ENCODE measurements at regions not wholly inside any gene's neighbourhood (a gene's known extent, or its start where the extent isn't known, plus 50 kb on each side); places are given as distances from the start of the nearest gene placed in this dataset.

- TF ChIP-seq, protein P1, sequence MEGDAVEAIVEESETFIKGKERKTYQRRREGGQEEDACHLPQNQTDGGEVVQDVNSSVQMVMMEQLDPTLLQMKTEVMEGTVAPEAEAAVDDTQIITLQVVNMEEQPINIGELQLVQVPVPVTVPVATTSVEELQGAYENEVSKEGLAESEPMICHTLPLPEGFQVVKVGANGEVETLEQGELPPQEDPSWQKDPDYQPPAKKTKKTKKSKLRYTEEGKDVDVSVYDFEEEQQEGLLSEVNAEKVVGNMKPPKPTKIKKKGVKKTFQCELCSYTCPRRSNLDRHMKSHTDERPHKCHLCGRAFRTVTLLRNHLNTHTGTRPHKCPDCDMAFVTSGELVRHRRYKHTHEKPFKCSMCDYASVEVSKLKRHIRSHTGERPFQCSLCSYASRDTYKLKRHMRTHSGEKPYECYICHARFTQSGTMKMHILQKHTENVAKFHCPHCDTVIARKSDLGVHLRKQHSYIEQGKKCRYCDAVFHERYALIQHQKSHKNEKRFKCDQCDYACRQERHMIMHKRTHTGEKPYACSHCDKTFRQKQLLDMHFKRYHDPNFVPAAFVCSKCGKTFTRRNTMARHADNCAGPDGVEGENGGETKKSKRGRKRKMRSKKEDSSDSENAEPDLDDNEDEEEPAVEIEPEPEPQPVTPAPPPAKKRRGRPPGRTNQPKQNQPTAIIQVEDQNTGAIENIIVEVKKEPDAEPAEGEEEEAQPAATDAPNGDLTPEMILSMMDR (IDR thresholded peaks at IDR 0.05; ENCODE audit: control insufficient read depth, insufficient read depth, low read depth, low read length, missing control alignments), result no peak
- DNase-seq (ENCODE audit: low read depth), result no peak
- no peak overlapping the region for H3K4me3 ChIP-seq (ENCODE audit: control insufficient read depth, low read depth, low read length)
These were observed 368.7 kb downstream of the LIG4 start for GRCh38 chr13:107846642-107847041.

- no peak for DNase-seq (ENCODE audit: low read depth)
- H3K4me3 ChIP-seq (ENCODE audit: control insufficient read depth, low read depth, low read length), result no peak overlapping the region
- TF ChIP-seq, protein P1 (IDR thresholded peaks at IDR 0.05; ENCODE audit: control insufficient read depth, insufficient read depth, low read depth, low read length, missing control alignments), result no peak
These were observed 369.4 kb downstream of the LIG4 start for GRCh38 chr13:107845911-107846310.

DNA sequence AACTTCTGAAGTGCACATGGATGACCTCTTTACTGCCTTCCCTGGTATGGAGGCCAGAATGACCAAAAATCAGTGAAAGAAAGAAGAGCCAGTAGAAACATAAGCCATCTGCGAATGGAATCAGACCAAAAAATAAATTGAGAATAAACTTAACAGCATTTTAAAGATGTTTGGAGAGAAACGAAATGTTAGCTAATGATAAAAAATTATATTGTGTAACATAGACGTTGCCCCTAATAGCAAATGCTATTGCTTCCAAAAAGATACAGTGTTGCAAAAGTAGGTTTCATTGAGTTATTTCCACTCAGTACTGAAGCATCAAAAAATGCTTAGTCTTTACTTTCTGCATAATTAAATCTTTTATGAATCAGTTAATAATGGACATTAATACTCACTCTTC lies 371.7 kb downstream of the LIG4 start:
- TF ChIP-seq, protein P1 (IDR thresholded peaks at IDR 0.05; ENCODE audit: control insufficient read depth, insufficient read depth, low read depth, low read length, missing control alignments), result no peak
- no peak for DNase-seq (ENCODE audit: low read depth)
- H3K4me3 ChIP-seq (ENCODE audit: control insufficient read depth, low read depth, low read length), result no peak overlapping the region

DNA sequence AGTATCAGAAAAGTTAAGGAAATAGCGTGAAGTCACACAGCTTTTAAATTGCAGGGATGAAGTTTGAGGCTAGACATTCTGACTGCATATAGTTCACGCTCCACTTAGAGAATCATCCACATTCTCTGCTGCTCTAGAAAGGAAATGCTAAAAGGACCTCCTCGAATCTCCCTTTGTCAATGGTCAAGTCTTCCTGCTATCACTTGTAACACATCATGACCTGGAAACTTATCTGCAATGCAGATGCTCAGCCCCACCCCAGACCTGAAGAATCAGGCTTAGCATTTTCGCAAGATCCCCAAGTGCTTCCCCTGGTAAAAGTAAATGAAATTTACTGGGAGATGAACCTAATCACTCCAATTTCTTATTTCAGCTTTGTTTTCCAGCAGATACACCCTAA lies 372.1 kb downstream of the LIG4 start:
- TF ChIP-seq, protein P1 (IDR thresholded peaks at IDR 0.05; ENCODE audit: control insufficient read depth, insufficient read depth, low read depth, low read length, missing control alignments), result no peak
- no peak overlapping the region for H3K4me3 ChIP-seq (ENCODE audit: control insufficient read depth, low read depth, low read length)
- DNase-seq (ENCODE audit: low read depth), result no peak

DNA sequence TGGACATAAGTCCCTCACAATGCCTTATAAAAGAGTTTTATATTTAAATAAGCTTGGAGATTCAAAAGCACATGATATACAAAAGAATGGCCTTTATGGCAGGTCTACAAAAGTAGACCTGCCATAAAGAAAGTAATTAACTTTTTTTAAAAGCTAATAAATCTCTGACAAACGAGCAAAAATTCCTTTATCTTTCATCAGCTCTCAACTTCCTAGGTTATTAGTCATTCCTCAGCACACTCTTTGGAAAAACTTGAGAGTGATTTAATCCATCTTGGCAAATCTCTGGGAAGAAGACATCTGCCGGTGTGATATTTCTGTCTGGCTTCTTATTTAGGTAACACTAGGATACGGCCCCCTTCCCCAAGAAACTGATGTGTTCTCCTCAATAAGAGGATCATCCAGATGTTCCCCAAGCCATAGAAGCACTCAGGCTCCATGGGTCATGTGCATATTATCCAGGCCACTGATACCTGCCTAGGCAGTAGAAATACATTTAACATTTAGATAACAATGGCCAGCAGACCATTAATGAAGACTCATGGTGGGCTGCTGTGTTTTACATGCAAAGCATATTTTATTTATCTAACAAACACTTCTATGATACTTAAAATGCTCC lies 372.7 kb downstream of the LIG4 start:
- TF ChIP-seq, protein P1 (IDR thresholded peaks at IDR 0.05; ENCODE audit: control insufficient read depth, insufficient read depth, low read depth, low read length, missing control alignments), result no peak
- no peak overlapping the region for H3K4me3 ChIP-seq (ENCODE audit: control insufficient read depth, low read depth, low read length)
- DNase-seq (ENCODE audit: low read depth), result no peak

DNA sequence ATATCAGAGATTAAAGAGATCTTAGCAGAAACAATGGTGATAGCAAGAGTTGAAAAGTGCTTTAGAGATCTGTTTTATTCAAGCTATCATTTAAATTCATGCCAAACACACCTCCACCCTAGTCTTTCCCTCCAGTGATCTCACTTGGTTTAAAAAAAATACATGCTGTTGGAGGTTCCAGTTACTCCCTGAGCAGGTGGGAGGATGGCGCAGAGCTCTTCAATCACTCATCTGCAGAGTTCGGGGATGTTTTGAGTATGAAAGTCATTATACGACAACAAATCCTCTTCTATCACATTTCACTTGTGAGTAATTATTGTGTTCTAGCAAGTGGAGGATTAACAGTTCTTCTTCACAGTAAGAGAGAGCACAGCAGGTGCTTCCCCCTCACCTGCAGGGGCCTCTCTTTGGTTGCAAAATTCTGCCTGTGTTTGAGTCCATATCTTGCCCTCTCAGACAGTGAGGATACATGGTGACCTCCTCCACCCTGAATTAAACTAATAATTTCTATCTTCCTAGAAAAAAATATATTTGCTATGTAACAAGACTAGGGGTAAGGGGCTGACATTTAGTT lies 376.7 kb downstream of the LIG4 start:
- no peak for DNase-seq (ENCODE audit: low read depth)
- TF ChIP-seq, protein P1 (IDR thresholded peaks at IDR 0.05; ENCODE audit: control insufficient read depth, insufficient read depth, low read depth, low read length, missing control alignments), result no peak
- no peak overlapping the region for H3K4me3 ChIP-seq (ENCODE audit: control insufficient read depth, low read depth, low read length)
